A673 (cell line): ENCODE measurements at regions not wholly inside any gene's neighbourhood (a gene's known extent, or its start where the extent isn't known, plus 50 kb on each side); places are given as distances from the start of the nearest gene placed in this dataset.

Experiments used
- CTCF ChIP-seq: fragments of 300-800, 200-600 bp; sonication (generic); conservative IDR thresholded peaks from 2 replicates; pipeline ENCODE4 v1.5.1; 2017; ENCODE audit warnings: low read depth, mild to moderate bottlenecking, antibody characterized with exemption, low read length, moderate library complexity, mixed read lengths
- EZH2 ChIP-seq: fragments of 200-600 bp; sonication (generic); IDR thresholded peaks from 2 replicates; pipeline ENCODE4 v1.6.1; 2017; ENCODE audit warnings: borderline replicate concordance, low read depth, mild to moderate bottlenecking, mixed read lengths, antibody characterized with exemption, low read length; ENCODE audit not compliant: poor library complexity, severe bottlenecking

- TF ChIP-seq EZH2: no peak
- no peak for TF ChIP-seq CTCF
Measured at GRCh38 chr6:6392214-6393068, 72.0 kb upstream of the F13A1 start.
